ENCODE measurements at regions not wholly inside any gene's neighbourhood (a gene's known extent, or its start where the extent isn't known, plus 50 kb on each side); places are given as distances from the start of the nearest gene placed in this dataset.

GRCh38 chr10:113441686-113442270, 111.1 kb upstream of the HABP2 start:
- no peak for DNase-seq (ENCODE audit: low read depth)
- no peak for TF ChIP-seq CTCF (conservative IDR thresholded peaks at IDR 0.05; ENCODE audit: control insufficient read depth, insufficient read depth, low read depth, low read length)

GRCh38 chr10:113442336-113442735, 110.5 kb upstream of the HABP2 start:
- no peak for TF ChIP-seq CTCF (conservative IDR thresholded peaks at IDR 0.05; ENCODE audit: control insufficient read depth, insufficient read depth, low read depth, low read length)
- H3K4me3 ChIP-seq (ENCODE audit: control insufficient read depth, low read depth, low read length), result no peak overlapping the region
- no peak for DNase-seq (ENCODE audit: low read depth)

More at GRCh38 chr10:113441686-113442270, 111.1 kb upstream of the HABP2 start:
- H3K4me3 ChIP-seq (ENCODE audit: control insufficient read depth, low read depth, low read length), result no peak overlapping the region

GRCh38 chr10:113443141-113443925, 109.5 kb upstream of the HABP2 start:
- no peak overlapping the region for H3K4me3 ChIP-seq (ENCODE audit: control insufficient read depth, low read depth, low read length)
- TF ChIP-seq CTCF (conservative IDR thresholded peaks at IDR 0.05; ENCODE audit: control insufficient read depth, insufficient read depth, low read depth, low read length), result no peak
- DNase-seq (ENCODE audit: low read depth), result no peak

GRCh38 chr10:113444766-113445365, 108.0 kb upstream of the HABP2 start:
- no peak for DNase-seq (ENCODE audit: low read depth)

GRCh38 chr10:113445736-113446135, 107.1 kb upstream of the HABP2 start:
- TF ChIP-seq CTCF (conservative IDR thresholded peaks at IDR 0.05; ENCODE audit: control insufficient read depth, insufficient read depth, low read depth, low read length), result no peak
- no peak overlapping the region for H3K4me3 ChIP-seq (ENCODE audit: control insufficient read depth, low read depth, low read length)
- DNase-seq (ENCODE audit: low read depth), result no peak

More at GRCh38 chr10:113444766-113445365, 108.0 kb upstream of the HABP2 start:
- H3K4me3 ChIP-seq (ENCODE audit: control insufficient read depth, low read depth, low read length), result no peak overlapping the region
- no peak for TF ChIP-seq CTCF (conservative IDR thresholded peaks at IDR 0.05; ENCODE audit: control insufficient read depth, insufficient read depth, low read depth, low read length)

GRCh38 chr10:113446739-113447138, 106.1 kb upstream of the HABP2 start:
- no peak overlapping the region for H3K4me3 ChIP-seq (ENCODE audit: control insufficient read depth, low read depth, low read length)

More at GRCh38 chr10:113446739-113447138, 106.1 kb upstream of the HABP2 start:
- no peak for DNase-seq (ENCODE audit: low read depth)
- no peak for TF ChIP-seq CTCF (conservative IDR thresholded peaks at IDR 0.05; ENCODE audit: control insufficient read depth, insufficient read depth, low read depth, low read length)

Measured in fibroblast of mammary gland (primary cell).